Nucleus accumbens (tissue), 56 donors: ENCODE measurements at regions not wholly inside any gene's neighbourhood (a gene's known extent, or its start where the extent isn't known, plus 50 kb on each side); places are given as distances from the start of the nearest gene placed in this dataset.

Source experiments
- DNase-seq, 56 donors: peaks; one replicate each; lab custom pipeline; 2025; lab: John Stamatoyannopoulos, UW

- DNase-seq, result no peak
Observed at GRCh38 chr3:44041726-44042125, 200.0 kb upstream of the TOPAZ1 start.

GRCh38 chr3:44042772-44043171, 198.9 kb upstream of the TOPAZ1 start:
- DNase-seq, result no peak

DNA sequence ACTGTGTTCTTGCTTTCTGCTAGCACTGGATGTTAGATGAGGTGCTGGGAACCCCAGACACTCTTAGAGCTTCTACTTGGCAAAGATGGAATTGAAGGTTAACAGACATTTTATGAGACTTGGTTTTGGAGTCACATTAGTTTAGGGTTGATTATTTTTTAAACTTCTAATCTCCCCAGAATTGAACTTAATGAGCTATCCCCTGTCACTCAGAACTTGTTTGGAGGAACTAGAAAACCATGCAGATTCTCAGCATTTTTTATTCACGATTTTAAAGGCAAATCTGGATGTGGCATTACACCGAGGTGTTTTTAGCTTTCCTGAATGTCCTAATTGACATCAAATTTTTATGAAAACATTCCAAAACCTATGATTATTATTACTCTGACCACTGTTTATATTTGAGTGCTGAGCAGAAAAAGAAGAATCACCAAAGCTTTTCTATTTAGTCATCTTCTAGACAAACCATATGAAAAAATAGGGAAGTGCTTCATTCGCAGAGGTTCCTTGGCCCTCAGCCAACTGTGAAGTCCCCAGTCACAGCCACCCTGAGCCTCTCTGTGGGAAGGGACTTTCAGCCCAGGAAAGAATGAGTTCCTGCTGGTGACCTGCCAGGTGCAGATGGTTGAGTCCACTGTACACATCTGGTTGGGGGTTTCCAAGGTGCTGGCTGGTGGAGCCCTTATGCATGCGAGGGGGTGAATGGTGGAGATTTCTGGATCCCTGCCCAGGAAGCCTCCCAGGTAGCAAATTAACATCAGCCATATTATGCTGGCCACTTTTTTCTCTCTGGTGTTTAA, 196.0 kb upstream of the TOPAZ1 start:
- no peak for DNase-seq

DNA sequence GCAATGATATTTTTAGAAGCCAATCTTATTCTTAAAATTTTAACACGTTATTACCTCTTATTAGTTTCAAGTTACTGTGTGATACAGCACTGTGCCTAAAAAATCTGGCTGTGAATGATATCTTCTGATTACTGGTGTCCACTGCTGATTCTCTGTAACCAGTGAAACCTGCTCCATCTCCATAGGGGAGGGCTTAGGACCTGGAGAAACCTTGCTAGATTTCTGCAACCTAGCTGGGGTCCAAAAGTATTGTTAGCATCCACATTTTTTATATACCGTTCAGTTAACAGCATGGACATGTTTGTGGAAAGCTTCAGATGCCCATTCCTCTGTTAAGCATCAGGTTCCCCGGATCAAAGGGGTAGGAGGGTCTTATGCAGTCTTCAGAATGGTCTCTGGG, 193.9 kb upstream of the TOPAZ1 start:
- no peak for DNase-seq

GRCh38 chr3:44048196-44048924, 193.3 kb upstream of the TOPAZ1 start:
- DNase-seq, result no peak

DNA sequence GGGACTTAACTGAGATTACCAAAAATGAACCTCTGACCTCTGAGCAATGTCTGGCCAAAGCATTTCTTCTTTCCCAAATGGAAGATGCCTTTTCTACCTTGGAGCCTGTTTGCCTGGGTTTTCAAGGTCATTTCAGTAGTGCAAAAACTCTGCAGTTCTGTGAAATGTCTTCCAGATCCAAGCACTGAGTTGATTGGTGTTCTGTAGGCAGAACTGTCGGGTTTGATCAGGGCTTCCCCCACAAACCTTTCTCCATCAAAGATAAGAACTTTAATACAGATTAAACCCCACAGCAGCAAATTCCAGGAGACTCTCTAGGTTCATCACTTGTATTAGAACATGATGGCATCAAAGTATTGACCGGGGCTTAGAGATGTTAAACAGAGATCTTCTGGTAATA, 192.7 kb upstream of the TOPAZ1 start:
- no peak for DNase-seq

- peak in 29 of 56 donors; percentile 9 to 72 (median 42) for DNase-seq
Observed at GRCh38 chr3:44050101-44050500, 191.6 kb upstream of the TOPAZ1 start.

GRCh38 chr3:44050867-44051266, 190.8 kb upstream of the TOPAZ1 start:
- DNase-seq, result no peak

- no peak for DNase-seq
Observed at GRCh38 chr3:44055951-44056350, 185.7 kb upstream of the TOPAZ1 start.

DNA sequence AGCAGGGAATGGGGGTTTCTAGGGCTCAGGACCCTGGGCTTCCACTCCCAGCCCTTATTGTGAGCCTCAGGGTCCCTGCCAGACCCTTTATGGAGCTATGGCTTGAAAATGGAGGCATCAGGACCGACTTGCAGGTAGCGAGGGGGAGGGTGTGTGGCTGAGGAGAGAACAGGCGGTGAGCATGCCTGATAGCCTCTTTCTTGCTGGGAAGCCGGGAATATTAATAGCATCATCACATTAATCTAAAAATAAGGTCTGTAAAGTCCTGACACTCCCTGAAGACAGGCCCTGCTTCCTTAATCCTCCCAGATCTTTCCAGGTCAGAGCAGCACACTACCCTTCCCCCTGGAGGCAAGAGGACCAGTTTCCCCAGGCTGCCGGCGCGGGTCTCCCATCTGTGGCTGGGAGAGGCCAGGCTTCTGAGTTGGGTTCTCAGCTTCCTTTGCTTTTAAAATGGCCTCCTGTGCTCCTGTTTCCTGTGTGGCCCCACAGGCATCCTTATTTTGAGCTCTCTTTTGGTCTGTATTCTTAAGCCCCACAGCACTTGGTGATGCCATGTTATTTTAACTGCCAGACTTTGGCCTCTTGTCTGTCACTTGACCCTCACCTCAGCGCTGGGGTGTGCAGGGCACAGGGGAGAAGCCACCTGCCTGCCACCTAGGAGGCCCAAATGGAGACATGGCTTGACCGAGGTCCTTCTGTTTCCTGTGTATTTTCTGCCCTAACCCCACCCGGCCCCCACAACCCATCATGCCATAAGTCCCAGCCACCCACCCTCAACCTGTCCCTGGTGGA, 185.0 kb upstream of the TOPAZ1 start:
- peak in 4 of 56 donors; percentile 3 to 48 (median 28) for DNase-seq

DNA sequence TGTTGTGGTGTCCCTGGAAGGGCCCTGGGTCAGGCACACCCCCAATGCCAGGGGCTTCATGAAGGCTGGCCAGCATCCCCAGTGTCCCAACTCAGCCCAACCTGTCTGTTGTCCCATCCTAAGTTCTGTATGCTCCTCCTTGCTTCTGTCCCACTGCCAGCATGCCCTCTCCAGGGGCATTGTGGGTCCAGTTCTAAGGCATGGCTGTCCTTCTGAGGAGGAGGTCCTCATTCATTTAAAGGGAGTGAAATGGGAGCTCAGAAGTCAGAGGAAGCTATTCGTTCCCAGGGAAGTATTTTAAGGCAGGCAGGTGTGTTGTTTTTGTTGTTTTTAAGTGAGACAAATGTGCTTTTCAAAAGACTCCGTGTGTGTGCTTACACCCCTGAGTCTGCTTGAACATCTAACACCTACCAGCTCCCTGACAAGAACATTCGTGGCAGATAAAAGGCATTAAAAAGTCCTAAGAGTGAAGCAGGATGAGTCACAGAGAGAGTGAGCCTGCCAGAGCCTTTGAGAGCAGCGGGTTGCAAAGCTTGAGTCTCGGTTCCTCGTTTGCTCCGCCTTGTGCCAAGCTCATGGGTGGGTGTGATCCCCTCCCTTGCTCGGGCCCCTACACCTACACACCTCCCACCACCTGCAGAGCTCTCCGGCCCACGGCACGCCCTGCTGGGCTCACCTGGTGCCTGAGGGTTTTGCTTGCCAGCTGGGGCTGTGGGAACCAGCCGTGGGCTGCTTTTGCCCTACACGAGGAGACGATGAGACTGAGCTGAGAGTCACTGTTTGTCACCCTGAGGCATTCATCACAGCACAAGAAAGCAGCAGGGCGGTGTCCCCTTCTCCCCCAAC, 183.4 kb upstream of the TOPAZ1 start:
- DNase-seq, result peak in 36 of 56 donors; percentile 13 to 85 (median 64)

DNA sequence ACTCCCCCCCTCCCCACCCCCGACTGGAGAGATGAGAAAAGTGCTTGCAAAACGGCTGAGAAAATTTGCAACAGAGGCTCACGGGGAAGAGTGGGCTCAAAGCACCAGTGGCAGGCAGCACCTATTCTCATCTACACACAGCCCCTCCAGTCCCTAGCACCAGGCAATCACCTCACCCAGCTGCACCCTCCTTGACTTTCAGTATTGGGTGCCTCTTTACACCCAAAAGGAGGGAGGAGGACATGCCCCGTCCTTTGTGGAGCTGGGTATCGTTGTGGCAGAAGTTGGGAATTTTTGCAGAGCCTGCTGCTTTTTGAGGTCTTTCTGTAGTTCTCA, 182.8 kb upstream of the TOPAZ1 start:
- DNase-seq, result peak in 1 of 56 donors; percentile 52

- no peak for DNase-seq
Observed at GRCh38 chr3:44060164-44060563, 181.5 kb upstream of the TOPAZ1 start.

- no peak for DNase-seq
Observed at GRCh38 chr3:44061268-44061667, 180.4 kb upstream of the TOPAZ1 start.

- DNase-seq, result no peak
Observed at GRCh38 chr3:44061961-44062360, 179.7 kb upstream of the TOPAZ1 start.

DNA sequence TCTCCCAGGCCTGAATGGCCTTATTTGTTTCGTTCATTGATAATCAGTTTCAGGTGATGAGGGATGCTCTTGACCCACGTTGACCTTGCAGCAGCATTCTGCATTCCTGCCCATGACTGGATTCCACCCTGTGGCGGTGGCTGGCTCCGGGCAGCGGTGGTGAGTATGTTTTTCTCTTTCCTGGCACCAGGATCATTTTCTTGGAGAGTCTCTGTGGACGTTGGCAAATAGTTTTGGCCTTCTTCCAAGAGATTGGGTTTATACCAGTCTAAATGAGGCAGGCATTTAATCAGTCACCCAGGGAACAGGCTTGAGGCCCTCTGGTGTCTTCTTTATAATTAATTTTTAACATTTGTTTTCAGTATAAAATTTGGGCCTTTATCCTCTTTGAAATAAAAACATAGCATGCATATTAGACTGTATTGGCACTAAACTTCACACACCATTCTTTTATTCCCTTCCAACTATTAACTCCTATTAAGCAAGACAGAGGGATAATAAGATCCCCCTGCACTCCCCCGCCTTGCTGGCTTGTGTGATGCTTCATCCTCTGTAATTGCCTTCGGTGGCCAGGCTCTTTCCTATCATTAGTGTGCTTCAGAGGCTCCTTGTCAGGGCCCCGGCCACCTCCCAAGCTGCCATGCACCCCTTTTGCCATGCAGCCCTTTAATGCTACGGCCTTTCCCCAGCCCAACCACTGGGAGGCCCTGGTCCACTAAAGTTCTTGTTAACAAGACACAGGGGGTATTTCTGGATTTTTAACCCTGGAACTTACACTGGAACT, 176.2 kb upstream of the TOPAZ1 start:
- DNase-seq, result peak in 3 of 56 donors; percentile 13 to 39 (median 34)

- no peak for DNase-seq
Observed at GRCh38 chr3:44066806-44067205, 174.9 kb upstream of the TOPAZ1 start.

DNA sequence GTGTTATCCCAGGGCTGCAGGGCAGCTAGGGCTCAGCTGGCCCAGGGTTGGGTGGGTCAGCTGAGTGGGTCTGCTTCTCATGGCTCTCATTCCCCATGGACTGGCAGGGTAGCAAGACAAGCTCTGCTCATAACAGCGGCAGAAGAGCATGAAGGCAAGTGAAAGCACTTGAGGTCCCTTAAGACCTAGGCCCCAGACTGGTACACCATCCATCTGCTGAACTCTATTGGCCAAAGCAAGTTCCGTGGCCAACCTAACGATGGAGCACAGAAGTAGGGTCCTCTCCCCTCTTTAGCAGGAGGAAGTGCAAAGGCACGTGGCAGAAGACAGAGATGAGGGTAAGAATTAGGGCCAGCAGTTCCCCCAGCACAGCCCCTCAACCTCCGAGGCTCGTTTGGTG, 174.3 kb upstream of the TOPAZ1 start:
- DNase-seq, result no peak

- no peak for DNase-seq
Observed at GRCh38 chr3:44068753-44069152, 172.9 kb upstream of the TOPAZ1 start.
